ENCODE measurements at regions not wholly inside any gene's neighbourhood (a gene's known extent, or its start where the extent isn't known, plus 50 kb on each side); places are given as distances from the start of the nearest gene placed in this dataset.

GRCh38 chr1:96508233-96508632 lies 213.4 kb upstream of the PTBP2 start:
- Histone ChIP-seq H3K4me2 (ENCODE audit: insufficient read depth, low read length) (no peak overlapping the region), H3K79me2 (ENCODE audit: control insufficient read depth, insufficient read depth, low read length) (no peaks in the 10 kb centered on the region), H3K36me3 (ENCODE audit: control insufficient read depth in 2 of 2, extremely low read depth in 1 of 2, insufficient read depth in 2 of 2, low read length in 2 of 2) (no peaks in the 10 kb centered on the region), H3K27me3 (ENCODE audit: control insufficient read depth in 2 of 2, insufficient read depth in 2 of 2, low read length in 2 of 2) (peaks cover 0 to 2% of the 10 kb centered on the region in 2 experiments), H3K4me1 (ENCODE audit: control insufficient read depth, extremely low read depth, insufficient read depth, low read length) (no peaks in the 10 kb centered on the region), H3K9me1 (replicated peaks; ENCODE audit: control insufficient read depth, extremely low read depth, insufficient read depth, low read length) (no peaks in the 10 kb centered on the region), H3K9me3 (replicated peaks; ENCODE audit: control insufficient read depth, insufficient read depth, low read length) (no peaks in the 10 kb centered on the region), H4K20me1 (replicated peaks; ENCODE audit: control insufficient read depth, extremely low read depth, insufficient read depth, low read length) (no peaks in the 10 kb centered on the region), H3K9ac (replicated peaks; ENCODE audit: extremely low read depth, insufficient read depth, low read length) (no peak overlapping the region), H3K27ac (ENCODE audit: insufficient read depth, low read depth, low read length) (no peak overlapping the region), H2AFZ (ENCODE audit: low read depth, low read length) (no peak overlapping the region), H3K4me3 (replicated peaks in 1 of 3; ENCODE audit: insufficient read depth in 1 of 3, low read depth in 1 of 3, low read length in 3 of 3) (no peak overlapping the region)
- CTCF ChIA-PET: no interaction called here
- no peak for TF ChIP-seq EZH2 (IDR thresholded peaks at IDR 0.05; ENCODE audit: borderline replicate concordance, low read depth, low read length, severe bottlenecking)
- no peak for TF ChIP-seq GATA2 (IDR thresholded peaks at IDR 0.05; ENCODE audit: insufficient read depth, insufficient read length, low read depth, low read length)
- TF ChIP-seq CTCF (IDR thresholded peaks at IDR 0.05; ENCODE audit: extremely low read depth in 1 of 2, insufficient read depth in 1 of 2, low read depth in 1 of 2, low read length in 2 of 2): no peak
- no peak for TF ChIP-seq FOS (IDR thresholded peaks at IDR 0.05; ENCODE audit: borderline replicate concordance, insufficient read depth, low read length)
- no peak for TF ChIP-seq MYC (IDR thresholded peaks at IDR 0.05; ENCODE audit: low read depth, low read length)
- intact Hi-C loops (cut with micrococcal nuclease): no loop called here
- BruUV-seq (replicated peaks): no TSS peak
- dilution Hi-C loops (cut with MboI; ENCODE audit: extremely low pct_ligation_motif_present, low sequenced_read_pairs): no loop called here
- DNase-seq (ENCODE audit: low read depth, low spot score): no peak
- POLR2A ChIA-PET: no interaction called here
- FAIRE-seq: no peak

- dilution Hi-C loops (cut with MboI; ENCODE audit: extremely low pct_ligation_motif_present, low sequenced_read_pairs): no loop called here
- TF ChIP-seq GATA2 (IDR thresholded peaks at IDR 0.05; ENCODE audit: insufficient read depth, insufficient read length, low read depth, low read length) (no peak), POLR2AphosphoS5 (IDR thresholded peaks at IDR 0.05; ENCODE audit: insufficient read depth, low read depth, low read length) (no peak), POLR2A (IDR thresholded peaks at IDR 0.05; ENCODE audit: low read depth, low read length) (no peak), EZH2 (IDR thresholded peaks at IDR 0.05; ENCODE audit: borderline replicate concordance, low read depth, low read length, severe bottlenecking) (no peak), FOS (IDR thresholded peaks at IDR 0.05; ENCODE audit: borderline replicate concordance, insufficient read depth, low read length) (no peak), JUN (IDR thresholded peaks at IDR 0.05; ENCODE audit: borderline replicate concordance, insufficient read depth, insufficient read length, low read depth) (no peak), CTCF (IDR thresholded peaks at IDR 0.05; ENCODE audit: extremely low read depth in 1 of 2, insufficient read depth in 1 of 2, low read depth in 1 of 2, low read length in 2 of 2) (no peak), MYC (IDR thresholded peaks at IDR 0.05; ENCODE audit: low read depth, low read length) (no peak), MAX (IDR thresholded peaks at IDR 0.05; ENCODE audit: insufficient read depth, insufficient read length) (no peak)
- no peaks in the 10 kb centered on the region for H3K79me2 ChIP-seq (ENCODE audit: control insufficient read depth, insufficient read depth, low read length)
- peaks cover 0 to 2% of the 10 kb centered on the region in 2 experiments for H3K27me3 ChIP-seq (ENCODE audit: control insufficient read depth in 2 of 2, insufficient read depth in 2 of 2, low read length in 2 of 2)
- ChIA-PET POLR2A (no interaction called here), CTCF (no interaction called here)
- H3K27ac ChIP-seq (ENCODE audit: insufficient read depth, low read depth, low read length): no peak overlapping the region
- no TSS peak for BruUV-seq (replicated peaks)
- no peak overlapping the region for H3K4me3 ChIP-seq (replicated peaks in 1 of 3; ENCODE audit: insufficient read depth in 1 of 3, low read depth in 1 of 3, low read length in 3 of 3)
- FAIRE-seq (no peak), DNase-seq (ENCODE audit: low read depth, low spot score) (no peak)
- no peaks in the 10 kb centered on the region for H3K4me1 ChIP-seq (ENCODE audit: control insufficient read depth, extremely low read depth, insufficient read depth, low read length)
- intact Hi-C loops (cut with micrococcal nuclease): no loop called here
- H3K9ac ChIP-seq (replicated peaks; ENCODE audit: extremely low read depth, insufficient read depth, low read length): no peak overlapping the region
- no peaks in the 10 kb centered on the region for H4K20me1 ChIP-seq (replicated peaks; ENCODE audit: control insufficient read depth, extremely low read depth, insufficient read depth, low read length)
- H2AFZ ChIP-seq (ENCODE audit: low read depth, low read length): no peak overlapping the region
- no peaks in the 10 kb centered on the region for H3K36me3 ChIP-seq (ENCODE audit: control insufficient read depth in 2 of 2, extremely low read depth in 1 of 2, insufficient read depth in 2 of 2, low read length in 2 of 2)
- H3K9me1 ChIP-seq (replicated peaks; ENCODE audit: control insufficient read depth, extremely low read depth, insufficient read depth, low read length): no peaks in the 10 kb centered on the region
- no peak overlapping the region for H3K4me2 ChIP-seq (ENCODE audit: insufficient read depth, low read length)
- no peaks in the 10 kb centered on the region for H3K9me3 ChIP-seq (replicated peaks; ENCODE audit: control insufficient read depth, insufficient read depth, low read length)
Observed at GRCh38 chr1:96509339-96509738, 212.2 kb upstream of the PTBP2 start.

Data from endothelial cell of umbilical vein (primary cell).